ENCODE measurements at regions not wholly inside any gene's neighbourhood (a gene's known extent, or its start where the extent isn't known, plus 50 kb on each side); places are given as distances from the start of the nearest gene placed in this dataset.

GRCh38 chr14:97420211-97420610 is 623.0 kb downstream of the VRK1 start:
- no CpG with 5 or more reads among the region's 6 CpGs for WGBS (ENCODE audit: extremely low coverage, insufficient coverage, insufficient read length)
- no peaks in the 10 kb centered on the region for H3K4me1 ChIP-seq (ENCODE audit: control insufficient read depth in 1 of 2, insufficient read depth in 2 of 2, low read length in 2 of 2)
- no peak for DNase-seq
- no peak overlapping the region for H4K8ac ChIP-seq (ENCODE audit: low read depth, low read length)
- H3K4me2 ChIP-seq (ENCODE audit: low read length), result no peak overlapping the region
- no peaks in the 10 kb centered on the region for H3K79me1 ChIP-seq (ENCODE audit: low read length)
- H3K4me3 ChIP-seq (ENCODE audit: low read depth, low read length), result no peak overlapping the region
- no peak overlapping the region for H3K9ac ChIP-seq (ENCODE audit: low read length)
- no peak overlapping the region for H3K14ac ChIP-seq (ENCODE audit: low read length)
- no peak overlapping the region for H2BK5ac ChIP-seq (ENCODE audit: low read depth, low read length, poor library complexity)
- H4K12ac ChIP-seq (ENCODE audit: low read depth, low read length), result no peak overlapping the region
- H3K23ac ChIP-seq (ENCODE audit: low read length), result no peak overlapping the region
- no peak overlapping the region for H3K18ac ChIP-seq (ENCODE audit: low read length)
- no peak overlapping the region for H2AK5ac ChIP-seq (ENCODE audit: low read length)
- no peak overlapping the region for H3K27ac ChIP-seq (ENCODE audit: low read depth, low read length)
- no peak overlapping the region for H2BK12ac ChIP-seq (ENCODE audit: low read length)
- H3K27me3 ChIP-seq (ENCODE audit: insufficient read depth, low read length), result no peaks in the 10 kb centered on the region
- no peak overlapping the region for H3K4ac ChIP-seq (ENCODE audit: low read depth, low read length)
- H3K79me2 ChIP-seq (ENCODE audit: control insufficient read depth, insufficient read depth, low read length, poor library complexity), result no peaks in the 10 kb centered on the region
- no peak overlapping the region for H2AFZ ChIP-seq (ENCODE audit: insufficient read depth, low read length, poor library complexity)
- H2BK120ac ChIP-seq (ENCODE audit: insufficient read depth, low read length, poor library complexity), result no peak overlapping the region
- H3K36me3 ChIP-seq (ENCODE audit: control insufficient read depth in 1 of 2, insufficient read depth in 2 of 2, low read length in 2 of 2), result no peaks in the 10 kb centered on the region
- no peaks in the 10 kb centered on the region for H3K9me3 ChIP-seq (ENCODE audit: insufficient read depth, low read depth, low read length)
- H4K91ac ChIP-seq (ENCODE audit: low read depth, low read length), result no peak overlapping the region

- Histone ChIP-seq H4K12ac (ENCODE audit: low read depth, low read length) (no peak overlapping the region), H3K18ac (ENCODE audit: low read length) (no peak overlapping the region), H3K23ac (ENCODE audit: low read length) (no peak overlapping the region), H2AFZ (ENCODE audit: insufficient read depth, low read length, poor library complexity) (no peak overlapping the region), H3K36me3 (ENCODE audit: control insufficient read depth in 1 of 2, insufficient read depth in 2 of 2, low read length in 2 of 2) (no peaks in the 10 kb centered on the region), H3K4ac (ENCODE audit: low read depth, low read length) (no peak overlapping the region), H3K79me1 (ENCODE audit: low read length) (no peaks in the 10 kb centered on the region), H3K4me1 (ENCODE audit: control insufficient read depth in 1 of 2, insufficient read depth in 2 of 2, low read length in 2 of 2) (no peaks in the 10 kb centered on the region), H3K14ac (ENCODE audit: low read length) (no peak overlapping the region), H2AK5ac (ENCODE audit: low read length) (no peak overlapping the region), H4K91ac (ENCODE audit: low read depth, low read length) (no peak overlapping the region), H2BK5ac (ENCODE audit: low read depth, low read length, poor library complexity) (no peak overlapping the region), H3K27ac (ENCODE audit: low read depth, low read length) (no peak overlapping the region), H3K9me3 (ENCODE audit: insufficient read depth, low read depth, low read length) (peaks cover 2% of the 10 kb centered on the region), H2BK12ac (ENCODE audit: low read length) (no peak overlapping the region), H4K8ac (ENCODE audit: low read depth, low read length) (no peak overlapping the region), H3K4me3 (ENCODE audit: low read depth, low read length) (no peak overlapping the region), H3K27me3 (ENCODE audit: insufficient read depth, low read length) (no peaks in the 10 kb centered on the region), H3K4me2 (ENCODE audit: low read length) (no peak overlapping the region), H3K79me2 (ENCODE audit: control insufficient read depth, insufficient read depth, low read length, poor library complexity) (no peaks in the 10 kb centered on the region), H2BK120ac (ENCODE audit: insufficient read depth, low read length, poor library complexity) (no peak overlapping the region), H3K9ac (ENCODE audit: low read length) (no peak overlapping the region)
- no peak for DNase-seq
- WGBS (ENCODE audit: extremely low coverage, insufficient coverage, insufficient read length), result no CpG with 5 or more reads among the region's 6 CpGs
Measured at GRCh38 chr14:97426776-97427175, 629.6 kb downstream of the VRK1 start.

GRCh38 chr14:97428808-97429440 is 631.7 kb downstream of the VRK1 start:
- Histone ChIP-seq H3K18ac (ENCODE audit: low read length) (no peak overlapping the region), H4K12ac (ENCODE audit: low read depth, low read length) (no peak overlapping the region), H2AFZ (ENCODE audit: insufficient read depth, low read length, poor library complexity) (no peak overlapping the region), H3K4me3 (ENCODE audit: low read depth, low read length) (no peak overlapping the region), H2BK5ac (ENCODE audit: low read depth, low read length, poor library complexity) (no peak overlapping the region), H3K9me3 (ENCODE audit: insufficient read depth, low read depth, low read length) (peaks cover 2% of the 10 kb centered on the region), H3K79me2 (ENCODE audit: control insufficient read depth, insufficient read depth, low read length, poor library complexity) (no peaks in the 10 kb centered on the region), H2AK5ac (ENCODE audit: low read length) (no peak overlapping the region), H3K36me3 (ENCODE audit: control insufficient read depth in 1 of 2, insufficient read depth in 2 of 2, low read length in 2 of 2) (no peaks in the 10 kb centered on the region), H3K23ac (ENCODE audit: low read length) (no peak overlapping the region), H3K14ac (ENCODE audit: low read length) (no peak overlapping the region), H3K4me2 (ENCODE audit: low read length) (no peak overlapping the region), H2BK12ac (ENCODE audit: low read length) (no peak overlapping the region), H3K4ac (ENCODE audit: low read depth, low read length) (no peak overlapping the region), H3K4me1 (ENCODE audit: control insufficient read depth in 1 of 2, insufficient read depth in 2 of 2, low read length in 2 of 2) (no peaks in the 10 kb centered on the region), H2BK120ac (ENCODE audit: insufficient read depth, low read length, poor library complexity) (no peak overlapping the region), H3K79me1 (ENCODE audit: low read length) (no peaks in the 10 kb centered on the region), H4K91ac (ENCODE audit: low read depth, low read length) (no peak overlapping the region), H4K8ac (ENCODE audit: low read depth, low read length) (no peak overlapping the region), H3K9ac (ENCODE audit: low read length) (no peak overlapping the region), H3K27me3 (ENCODE audit: insufficient read depth, low read length) (no peaks in the 10 kb centered on the region), H3K27ac (ENCODE audit: low read depth, low read length) (no peak overlapping the region)
- no peak for DNase-seq
- WGBS (ENCODE audit: extremely low coverage, insufficient coverage, insufficient read length), result no CpG with 5 or more reads among the region's 2 CpGs

- H2BK120ac ChIP-seq (ENCODE audit: insufficient read depth, low read length, poor library complexity), result no peak overlapping the region
- WGBS (ENCODE audit: extremely low coverage, insufficient coverage, insufficient read length), result no CpG with 5 or more reads among the region's 6 CpGs
- H4K12ac ChIP-seq (ENCODE audit: low read depth, low read length), result no peak overlapping the region
- H3K27me3 ChIP-seq (ENCODE audit: insufficient read depth, low read length), result no peaks in the 10 kb centered on the region
- H2BK5ac ChIP-seq (ENCODE audit: low read depth, low read length, poor library complexity), result no peak overlapping the region
- peak overlapping the region; percentile 22 for H3K23ac ChIP-seq (ENCODE audit: low read length)
- no peaks in the 10 kb centered on the region for H3K79me1 ChIP-seq (ENCODE audit: low read length)
- H3K9ac ChIP-seq (ENCODE audit: low read length), result peak overlapping the region; percentile 22
- no peak overlapping the region for H3K27ac ChIP-seq (ENCODE audit: low read depth, low read length)
- no peak overlapping the region for H3K18ac ChIP-seq (ENCODE audit: low read length)
- no peak overlapping the region for H4K8ac ChIP-seq (ENCODE audit: low read depth, low read length)
- no peak overlapping the region for H3K14ac ChIP-seq (ENCODE audit: low read length)
- H2AFZ ChIP-seq (ENCODE audit: insufficient read depth, low read length, poor library complexity), result no peak overlapping the region
- no peaks in the 10 kb centered on the region for H3K79me2 ChIP-seq (ENCODE audit: control insufficient read depth, insufficient read depth, low read length, poor library complexity)
- H2BK12ac ChIP-seq (ENCODE audit: low read length), result no peak overlapping the region
- no peak overlapping the region for H3K4me2 ChIP-seq (ENCODE audit: low read length)
- H3K4me3 ChIP-seq (ENCODE audit: low read depth, low read length), result no peak overlapping the region
- no peaks in the 10 kb centered on the region for H3K4me1 ChIP-seq (ENCODE audit: control insufficient read depth in 1 of 2, insufficient read depth in 2 of 2, low read length in 2 of 2)
- H2AK5ac ChIP-seq (ENCODE audit: low read length), result no peak overlapping the region
- H3K4ac ChIP-seq (ENCODE audit: low read depth, low read length), result no peak overlapping the region
- H3K9me3 ChIP-seq (ENCODE audit: insufficient read depth, low read depth, low read length), result peaks cover 2% of the 10 kb centered on the region
- no peak overlapping the region for H4K91ac ChIP-seq (ENCODE audit: low read depth, low read length)
- DNase-seq, result no peak
- H3K36me3 ChIP-seq (ENCODE audit: control insufficient read depth in 1 of 2, insufficient read depth in 2 of 2, low read length in 2 of 2), result no peaks in the 10 kb centered on the region
Measured at GRCh38 chr14:97432586-97432985, 635.4 kb downstream of the VRK1 start.
